ENCODE measurements at regions not wholly inside any gene's neighbourhood (a gene's known extent, or its start where the extent isn't known, plus 50 kb on each side); places are given as distances from the start of the nearest gene placed in this dataset.

DNA sequence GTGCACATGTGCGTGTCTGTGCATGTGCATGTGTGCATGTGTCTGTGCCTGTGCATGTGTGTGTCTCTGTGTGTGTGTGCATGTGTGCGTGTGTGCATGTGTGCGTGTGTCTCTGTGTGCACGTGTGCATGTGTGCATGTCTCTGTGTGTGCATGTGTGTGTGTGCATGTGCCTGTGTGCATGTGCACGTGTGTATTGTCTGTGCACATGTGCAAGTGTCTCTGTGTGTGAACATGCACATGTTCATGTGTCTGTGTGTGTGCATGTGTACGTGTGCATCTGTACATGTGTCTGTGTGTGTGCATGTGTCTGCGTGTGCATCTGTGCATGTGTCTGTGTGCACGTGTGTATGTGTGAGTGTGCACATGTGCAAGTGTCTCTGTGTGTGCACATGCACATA lies 277.3 kb downstream of the GALR1 start:
- TF ChIP-seq ASH2L (IDR thresholded peaks at IDR 0.05; ENCODE audit: insufficient read length, low read depth, low read length) (no peak), AHR (CRISPR knock-in tag; IDR thresholded peaks at IDR 0.05) (no peak)
- TF ChIP-seq, protein P1, sequence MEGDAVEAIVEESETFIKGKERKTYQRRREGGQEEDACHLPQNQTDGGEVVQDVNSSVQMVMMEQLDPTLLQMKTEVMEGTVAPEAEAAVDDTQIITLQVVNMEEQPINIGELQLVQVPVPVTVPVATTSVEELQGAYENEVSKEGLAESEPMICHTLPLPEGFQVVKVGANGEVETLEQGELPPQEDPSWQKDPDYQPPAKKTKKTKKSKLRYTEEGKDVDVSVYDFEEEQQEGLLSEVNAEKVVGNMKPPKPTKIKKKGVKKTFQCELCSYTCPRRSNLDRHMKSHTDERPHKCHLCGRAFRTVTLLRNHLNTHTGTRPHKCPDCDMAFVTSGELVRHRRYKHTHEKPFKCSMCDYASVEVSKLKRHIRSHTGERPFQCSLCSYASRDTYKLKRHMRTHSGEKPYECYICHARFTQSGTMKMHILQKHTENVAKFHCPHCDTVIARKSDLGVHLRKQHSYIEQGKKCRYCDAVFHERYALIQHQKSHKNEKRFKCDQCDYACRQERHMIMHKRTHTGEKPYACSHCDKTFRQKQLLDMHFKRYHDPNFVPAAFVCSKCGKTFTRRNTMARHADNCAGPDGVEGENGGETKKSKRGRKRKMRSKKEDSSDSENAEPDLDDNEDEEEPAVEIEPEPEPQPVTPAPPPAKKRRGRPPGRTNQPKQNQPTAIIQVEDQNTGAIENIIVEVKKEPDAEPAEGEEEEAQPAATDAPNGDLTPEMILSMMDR (CRISPR knock-in tag; IDR thresholded peaks at IDR 0.05), result no peak

Data from HepG2 (cell line).